Pancreas (tissue), 10 donors: ENCODE measurements at regions not wholly inside any gene's neighbourhood (a gene's known extent, or its start where the extent isn't known, plus 50 kb on each side); places are given as distances from the start of the nearest gene placed in this dataset.

Experiments used
- ATAC-seq, 4 donors: fragments of 200-7000 bp; cut with Tn5 transposase; one replicate each; pipeline versions ENCODE4 v1.8.0 to v1.9.1; 2020; ENCODE audit warnings: mild to moderate bottlenecking in 4 of 4, moderate library complexity in 4 of 4
- DNase-seq, 6 donors: peaks; one replicate each; pipeline ENCODE4 v3.0.0-alpha.2; 2020
- FAIRE-seq: peaks from 2 replicates; lab custom pipeline; 2012; peaks lifted over from hg19 to GRCh38; lab: Jason Lieb, UNC
- H3K27ac ChIP-seq, 4 donors: fragments of 200-600 bp; sonication (generic); 1 replicate in 3 of 4; 2 replicates in 1 of 4; pipeline versions ENCODE4 v1.5.0 to v1.8.0; 2020
- H3K27me3 ChIP-seq, 4 donors: fragments of 200-600 bp; one replicate each; pipeline ENCODE4 v1.8.0; 2021
- H3K36me3 ChIP-seq, 3 donors: fragments of 200-600 bp; sonication (generic) in 1 of 3; one replicate each; pipeline versions ENCODE4 v1.5.0 to v1.8.0; 2020 to 2021
- H3K4me1 ChIP-seq, 3 donors: fragments of 200-600 bp; one replicate each; pipeline ENCODE4 v1.8.0; 2021
- H3K4me3 ChIP-seq, 4 donors: fragments of 200-600 bp; sonication (generic) in 2 of 4; one replicate each; pipeline versions ENCODE4 v1.5.0 to v1.8.0; 2020 to 2021
- H3K9me3 ChIP-seq, 4 donors: fragments of 200-600 bp; one replicate each; pipeline ENCODE4 v1.8.0; 2021
- WGBS, 2 donors: extraction: QIAGEN DNeasy Blood & Tissue Kit; methylation state at CpG; one replicate each; pipeline ENCODE4 v1.1.7; 2013; 5-methylcytosine and 5-hydroxymethylcytosine counted together
- intact Hi-C, 3 donors: fragments of 100-400 bp; cut with DNase I; formaldehyde crosslinking; loops; one replicate each; pipeline versions ENCODE4 v1.11.1 to v1.14.2; 2022
- TF ChIP-seq, protein P1 (sequence below), 4 donors: fragments of 200-600 bp; sonication (generic) in 3 of 4; IDR thresholded peaks; one replicate each; pipeline versions ENCODE4 v1.5.0 to v1.8.0; 2021; ENCODE audit warnings: antibody characterized with exemption in 4 of 4
- donor health status: healthy with polysubstance abuse.
- donor health status: DM: no; HTN: no; CAD: no; lungs with moderate emphysema.
- donor health status: DM: no; HTN: no; CAD: no.
- donor health status: control.
- donor health status: control.
- donor health status: Bipolar disorder and iron deficiency.
- donor health status: DM: yes; HTN: yes; CAD: no.
- donor health status: DM: no; HTN: no; CAD: no.
- donor health status: DM: no; HTN: no; CAD: no.
- donor health status: DM: yes; HTN: yes; CAD: no.

DNA sequence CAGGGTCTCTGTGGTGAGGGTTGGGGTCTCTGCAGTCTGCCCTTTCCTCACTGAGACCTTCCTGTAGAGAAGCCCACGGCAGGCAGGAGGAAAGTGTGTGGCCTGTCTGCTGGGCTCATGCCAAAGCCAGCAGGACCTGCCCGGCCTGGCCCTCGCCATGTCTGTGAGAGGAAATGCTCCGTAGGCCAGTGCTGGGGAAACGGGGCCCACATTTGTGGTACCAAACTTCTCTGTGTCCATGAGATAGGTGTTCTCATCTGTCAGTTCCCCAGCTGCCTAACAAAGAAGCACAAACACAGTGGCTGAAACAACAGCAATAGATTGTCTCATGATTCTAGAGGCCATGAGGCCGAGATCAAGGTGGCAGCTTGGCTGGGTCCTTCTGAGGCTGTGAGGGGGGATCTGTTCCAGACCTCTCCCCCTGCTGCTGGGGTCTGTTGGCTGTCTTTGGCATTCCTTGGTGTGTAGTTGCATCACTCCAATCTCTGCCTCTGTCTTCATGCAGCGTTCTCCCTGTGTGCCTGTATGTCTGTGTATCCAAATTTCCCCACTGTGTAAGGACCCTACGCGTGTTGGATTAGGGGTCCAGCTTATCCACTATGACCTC lies 772.5 kb downstream of the TBC1D22A start:
- no peaks in the 10 kb centered on the region for H3K27me3 ChIP-seq
- TF ChIP-seq, protein P1, sequence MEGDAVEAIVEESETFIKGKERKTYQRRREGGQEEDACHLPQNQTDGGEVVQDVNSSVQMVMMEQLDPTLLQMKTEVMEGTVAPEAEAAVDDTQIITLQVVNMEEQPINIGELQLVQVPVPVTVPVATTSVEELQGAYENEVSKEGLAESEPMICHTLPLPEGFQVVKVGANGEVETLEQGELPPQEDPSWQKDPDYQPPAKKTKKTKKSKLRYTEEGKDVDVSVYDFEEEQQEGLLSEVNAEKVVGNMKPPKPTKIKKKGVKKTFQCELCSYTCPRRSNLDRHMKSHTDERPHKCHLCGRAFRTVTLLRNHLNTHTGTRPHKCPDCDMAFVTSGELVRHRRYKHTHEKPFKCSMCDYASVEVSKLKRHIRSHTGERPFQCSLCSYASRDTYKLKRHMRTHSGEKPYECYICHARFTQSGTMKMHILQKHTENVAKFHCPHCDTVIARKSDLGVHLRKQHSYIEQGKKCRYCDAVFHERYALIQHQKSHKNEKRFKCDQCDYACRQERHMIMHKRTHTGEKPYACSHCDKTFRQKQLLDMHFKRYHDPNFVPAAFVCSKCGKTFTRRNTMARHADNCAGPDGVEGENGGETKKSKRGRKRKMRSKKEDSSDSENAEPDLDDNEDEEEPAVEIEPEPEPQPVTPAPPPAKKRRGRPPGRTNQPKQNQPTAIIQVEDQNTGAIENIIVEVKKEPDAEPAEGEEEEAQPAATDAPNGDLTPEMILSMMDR (IDR thresholded peaks at IDR 0.05): no peak
- H3K27ac ChIP-seq: no peak overlapping the region
- no peaks in the 10 kb centered on the region for H3K4me1 ChIP-seq
- intact Hi-C loops: no loop called here
- ATAC-seq: no peak
- no peaks in the 10 kb centered on the region for H3K36me3 ChIP-seq
- WGBS, 2 donors: 64 to 68% methylated on average over 9 of the region's 9 CpGs
- no peak for DNase-seq
- no peak overlapping the region for H3K4me3 ChIP-seq
- FAIRE-seq: no peak
- no peaks in the 10 kb centered on the region for H3K9me3 ChIP-seq

DNA sequence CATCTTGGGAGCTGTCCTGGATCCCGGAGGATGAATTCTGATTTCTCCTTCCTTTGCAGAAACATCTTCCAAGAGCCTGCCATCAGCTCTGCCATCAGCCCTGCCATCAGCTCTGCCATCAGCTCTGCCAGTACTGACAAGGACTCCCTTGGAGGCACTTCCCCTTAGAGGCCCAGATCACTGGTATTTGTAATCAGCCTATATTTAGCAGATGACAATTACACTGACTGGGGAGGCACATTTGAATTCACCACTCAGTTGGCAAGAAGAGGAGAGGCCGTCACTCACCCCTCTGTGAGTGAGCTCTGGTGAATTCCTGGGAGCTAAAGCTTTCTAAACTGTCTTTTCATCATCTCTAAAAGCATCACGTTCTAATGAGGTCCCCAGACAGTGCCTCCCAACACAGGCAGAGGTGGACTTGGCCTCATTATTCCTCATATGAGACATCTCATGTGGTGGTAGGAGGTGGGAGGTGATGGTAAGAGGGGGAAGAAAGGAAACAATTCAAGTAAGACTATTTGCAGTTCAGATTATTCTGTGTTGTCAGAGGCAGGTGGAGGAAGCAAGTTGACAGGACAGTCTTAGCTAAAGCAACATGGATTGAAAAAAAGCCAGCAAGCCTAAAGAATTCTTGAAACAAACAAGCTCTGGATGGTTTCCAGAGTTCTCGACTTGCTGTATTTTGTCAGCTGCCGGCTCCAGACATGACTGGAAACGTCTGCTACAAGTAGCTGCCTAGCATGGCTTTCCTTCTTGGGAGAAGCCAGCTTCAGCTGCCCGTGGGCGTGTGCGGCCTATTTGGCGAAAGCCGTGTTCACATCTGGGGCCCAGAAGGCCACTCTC lies 771.7 kb downstream of the TBC1D22A start:
- ATAC-seq: no peak
- Histone ChIP-seq H3K9me3 (no peaks in the 10 kb centered on the region), H3K27me3 (peaks cover 0 to 4% (median 0%) of the 10 kb centered on the region in 4 donors), H3K27ac (no peak overlapping the region), H3K4me3 (no peak overlapping the region), H3K36me3 (no peaks in the 10 kb centered on the region), H3K4me1 (no peaks in the 10 kb centered on the region)
- WGBS, 2 donors: 50 to 67% methylated on average over 11 of the region's 11 CpGs
- TF ChIP-seq, protein P1 (IDR thresholded peaks at IDR 0.05): no peak
- no peak for FAIRE-seq
- no peak for DNase-seq
- intact Hi-C loops: no loop called here

DNA sequence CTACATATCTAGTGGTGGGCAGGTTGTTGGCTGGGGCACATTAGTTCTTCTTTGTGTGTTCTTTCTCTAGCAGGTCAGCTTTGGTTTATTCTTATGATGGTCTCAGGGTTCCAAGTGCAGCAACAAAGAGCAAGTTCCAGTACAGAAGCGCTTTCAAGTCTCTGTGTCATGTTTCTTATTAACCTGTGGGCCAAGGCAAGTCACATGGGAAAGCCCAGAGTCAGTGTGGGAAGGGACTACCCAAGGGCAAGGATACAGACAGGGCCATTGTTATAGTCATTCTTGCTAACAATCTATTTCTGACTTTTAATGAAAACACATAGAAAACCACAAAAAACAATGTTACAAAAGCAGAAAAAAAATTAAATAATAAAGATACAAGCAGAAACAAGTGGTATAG lies 754.6 kb downstream of the TBC1D22A start:
- intact Hi-C loops: no loop called here
- Histone ChIP-seq H3K9me3 (no peaks in the 10 kb centered on the region), H3K36me3 (no peaks in the 10 kb centered on the region), H3K4me3 (no peak overlapping the region), H3K27ac (no peak overlapping the region), H3K4me1 (no peaks in the 10 kb centered on the region), H3K27me3 (no peaks in the 10 kb centered on the region)
- DNase-seq (no peak), FAIRE-seq (no peak), ATAC-seq (no peak)
- TF ChIP-seq, protein P1 (IDR thresholded peaks at IDR 0.05): no peak
- 31 to 47% methylated on average over 1 of the region's 1 CpG for WGBS, 2 donors

DNA sequence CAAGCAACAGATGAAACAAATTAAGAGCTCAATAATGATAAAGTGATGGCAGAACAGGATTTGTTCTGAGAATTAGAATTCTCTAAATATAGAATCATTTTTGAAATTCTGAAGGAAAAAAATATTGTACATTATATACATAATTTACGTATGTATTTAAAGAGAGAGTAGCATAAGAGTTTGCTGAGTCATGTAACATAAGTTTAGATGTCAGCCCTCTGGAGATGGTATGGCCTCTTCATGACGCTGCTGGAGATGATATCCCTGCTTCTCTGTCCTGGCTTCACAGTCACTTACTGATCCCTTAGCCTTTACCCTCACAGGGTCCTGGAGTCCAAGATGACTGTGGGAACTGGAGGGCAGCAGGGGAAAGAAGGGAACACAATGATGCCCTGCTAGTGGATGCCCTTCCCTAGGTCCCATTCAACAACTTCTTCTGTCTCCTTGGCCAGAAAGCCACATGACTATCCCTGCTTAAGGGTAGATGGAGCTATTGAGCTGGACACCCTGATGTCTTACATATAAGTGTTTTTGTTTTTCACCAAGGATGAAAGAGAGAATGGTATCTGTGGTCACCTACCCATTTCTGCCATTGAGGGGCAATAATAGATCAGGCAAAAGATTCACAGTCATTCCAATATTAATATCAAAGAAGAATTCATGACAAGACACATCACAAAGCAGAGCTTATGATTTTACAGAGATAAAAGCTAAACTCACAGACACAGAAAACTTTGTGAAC lies 753.1 kb downstream of the TBC1D22A start:
- Histone ChIP-seq H3K36me3 (no peaks in the 10 kb centered on the region), H3K4me1 (no peaks in the 10 kb centered on the region), H3K9me3 (no peaks in the 10 kb centered on the region), H3K27me3 (no peaks in the 10 kb centered on the region), H3K27ac (no peak overlapping the region), H3K4me3 (no peak overlapping the region)
- FAIRE-seq: no peak
- no peak for ATAC-seq
- 56 to 75% methylated on average over 2 of the region's 2 CpGs for WGBS, 2 donors
- no peak for DNase-seq
- TF ChIP-seq, protein P1 (IDR thresholded peaks at IDR 0.05): no peak
- intact Hi-C loops: no loop called here
